Subcutaneous abdominal adipose tissue (tissue), 5 donors: ENCODE measurements at regions not wholly inside any gene's neighbourhood (a gene's known extent, or its start where the extent isn't known, plus 50 kb on each side); places are given as distances from the start of the nearest gene placed in this dataset.
"Not testable (repeated sequence)": the region's sequence is repeated elsewhere in the genome, so short reads cannot be mapped to it uniquely, and the experiment has no call there.

Experiments used
- H3K27ac ChIP-seq: one replicate; pipeline ENCODE4 v1.7.0; 2013; ENCODE audit warnings: low read depth, mild to moderate bottlenecking, inconsistent platforms, low read length, moderate library complexity
- H3K27me3 ChIP-seq, 5 donors: one replicate each; pipeline ENCODE4 v1.7.0; 2013; ENCODE audit warnings: low read length in 5 of 5, inconsistent platforms in 1 of 5; ENCODE audit not compliant: control insufficient read depth in 5 of 5, insufficient read depth in 4 of 5
- H3K36me3 ChIP-seq, 5 donors: one replicate each; pipeline ENCODE4 v1.7.0; 2013; ENCODE audit warnings: low read length in 5 of 5; ENCODE audit not compliant: control insufficient read depth in 5 of 5, insufficient read depth in 5 of 5
- H3K4me1 ChIP-seq, 5 donors: one replicate each; pipeline ENCODE4 v1.7.0; 2013; ENCODE audit warnings: low read length in 5 of 5, mild to moderate bottlenecking in 3 of 5, moderate library complexity in 1 of 5; ENCODE audit not compliant: control insufficient read depth in 5 of 5, insufficient read depth in 5 of 5
- H3K4me3 ChIP-seq, 5 donors: one replicate each; pipeline ENCODE4 v1.7.0; 2013; ENCODE audit warnings: low read length in 5 of 5, low read depth in 1 of 5
- H3K9ac ChIP-seq, 5 donors: one replicate each; pipeline ENCODE4 v1.7.0; 2013; ENCODE audit warnings: low read length in 5 of 5, mild to moderate bottlenecking in 4 of 5, moderate library complexity in 3 of 5
- H3K9me3 ChIP-seq, 5 donors: one replicate each; pipeline ENCODE4 v1.7.0; 2013; ENCODE audit warnings: low read length in 5 of 5; ENCODE audit not compliant: control insufficient read depth in 5 of 5
- donor health status: healthy.
- donor health status: healthy.
- donor health status: healthy.
- donor health status: healthy.
- donor health status: healthy.

- H3K36me3 ChIP-seq, H3K9me3 ChIP-seq, H3K4me1 ChIP-seq, H3K27me3 ChIP-seq, H3K27ac ChIP-seq, H3K9ac ChIP-seq, H3K4me3 ChIP-seq: not testable (repeated sequence)
Measured at GRCh38 chr3:165572566-165572965, 264.7 kb downstream of the BCHE start.

- Histone ChIP-seq H3K27ac (no peak overlapping the region), H3K27me3 (no peaks in the 10 kb centered on the region), H3K4me1 (no peaks in the 10 kb centered on the region), H3K36me3 (no peaks in the 10 kb centered on the region), H3K9ac (no peak overlapping the region), H3K9me3 (peaks cover 0 to 3% (median 0%) of the 10 kb centered on the region in 5 donors), H3K4me3 (no peak overlapping the region)
Measured at GRCh38 chr3:165568907-165569462, 268.2 kb downstream of the BCHE start.

GRCh38 chr3:165555785-165556184 lies 281.4 kb downstream of the BCHE start:
- Histone ChIP-seq H3K9me3 (no peaks in the 10 kb centered on the region), H3K27ac (no peak overlapping the region), H3K4me1 (no peaks in the 10 kb centered on the region), H3K9ac (no peak overlapping the region), H3K27me3 (no peaks in the 10 kb centered on the region), H3K4me3 (no peak overlapping the region), H3K36me3 (no peaks in the 10 kb centered on the region)

- H3K27ac ChIP-seq = no peak overlapping the region
- H3K4me3 ChIP-seq = no peak overlapping the region
- H3K36me3 ChIP-seq = no peaks in the 10 kb centered on the region
- H3K9me3 ChIP-seq = no peaks in the 10 kb centered on the region
- H3K27me3 ChIP-seq = no peaks in the 10 kb centered on the region
- no peak overlapping the region for H3K9ac ChIP-seq
- no peaks in the 10 kb centered on the region for H3K4me1 ChIP-seq
Measured at GRCh38 chr3:165553371-165553770, 283.9 kb downstream of the BCHE start.

- Histone ChIP-seq H3K4me1 (no peaks in the 10 kb centered on the region), H3K9ac (no peak overlapping the region), H3K27ac (no peak overlapping the region), H3K9me3 (peaks cover 0 to 4% (median 0%) of the 10 kb centered on the region in 5 donors), H3K4me3 (no peak overlapping the region), H3K27me3 (no peaks in the 10 kb centered on the region), H3K36me3 (no peaks in the 10 kb centered on the region)
Measured at GRCh38 chr3:165549665-165550064, 287.6 kb downstream of the BCHE start.

- Histone ChIP-seq H3K9ac (no peak overlapping the region), H3K36me3 (no peaks in the 10 kb centered on the region), H3K9me3 (peaks cover 0 to 4% (median 0%) of the 10 kb centered on the region in 5 donors), H3K27me3 (no peaks in the 10 kb centered on the region), H3K27ac (no peak overlapping the region), H3K4me3 (no peak overlapping the region), H3K4me1 (no peaks in the 10 kb centered on the region)
Measured at GRCh38 chr3:165549037-165549436, 288.2 kb downstream of the BCHE start.

GRCh38 chr3:165545059-165545458 lies 292.2 kb downstream of the BCHE start:
- peaks cover 0 to 4% (median 0%) of the 10 kb centered on the region in 5 donors for H3K9me3 ChIP-seq
- no peak overlapping the region for H3K9ac ChIP-seq

GRCh38 chr3:165544432-165544831 lies 292.8 kb downstream of the BCHE start:
- Histone ChIP-seq H3K9ac (no peak overlapping the region), H3K27ac (no peak overlapping the region), H3K4me1 (no peaks in the 10 kb centered on the region), H3K4me3 (no peak overlapping the region), H3K9me3 (peaks cover 0 to 4% (median 0%) of the 10 kb centered on the region in 5 donors), H3K27me3 (no peaks in the 10 kb centered on the region), H3K36me3 (no peaks in the 10 kb centered on the region)

More at GRCh38 chr3:165545059-165545458, 292.2 kb downstream of the BCHE start:
- Histone ChIP-seq H3K36me3 (no peaks in the 10 kb centered on the region), H3K27ac (no peak overlapping the region), H3K4me1 (no peaks in the 10 kb centered on the region), H3K27me3 (no peaks in the 10 kb centered on the region), H3K4me3 (no peak overlapping the region)

- Histone ChIP-seq H3K9me3 (no peaks in the 10 kb centered on the region), H3K9ac (no peak overlapping the region), H3K27me3 (no peaks in the 10 kb centered on the region), H3K4me3 (no peak overlapping the region), H3K36me3 (no peaks in the 10 kb centered on the region), H3K4me1 (no peaks in the 10 kb centered on the region), H3K27ac (no peak overlapping the region)
Measured at GRCh38 chr3:165538166-165538565, 299.1 kb downstream of the BCHE start.

GRCh38 chr3:165532851-165533250 lies 304.4 kb downstream of the BCHE start:
- Histone ChIP-seq H3K27me3 (no peaks in the 10 kb centered on the region), H3K27ac (no peak overlapping the region), H3K4me3 (no peak overlapping the region), H3K9ac (no peak overlapping the region), H3K36me3 (no peaks in the 10 kb centered on the region), H3K9me3 (no peaks in the 10 kb centered on the region), H3K4me1 (no peaks in the 10 kb centered on the region)

GRCh38 chr3:165529451-165529850 lies 307.8 kb downstream of the BCHE start:
- Histone ChIP-seq H3K27ac (no peak overlapping the region), H3K9ac (no peak overlapping the region), H3K27me3 (no peaks in the 10 kb centered on the region), H3K9me3 (no peaks in the 10 kb centered on the region), H3K4me3 (no peak overlapping the region), H3K36me3 (no peaks in the 10 kb centered on the region), H3K4me1 (no peaks in the 10 kb centered on the region)
